ENCODE measurements at regions not wholly inside any gene's neighbourhood (a gene's known extent, or its start where the extent isn't known, plus 50 kb on each side); places are given as distances from the start of the nearest gene placed in this dataset.

GRCh38 chr12:115857160-115857920, 420.2 kb downstream of the MED13L start:
- no peak for DNase-seq

GRCh38 chr12:115852054-115852453, 425.4 kb downstream of the MED13L start:
- no peak for DNase-seq

- no peak for DNase-seq
These were observed 426.5 kb downstream of the MED13L start for GRCh38 chr12:115850957-115851356.

- no peak for DNase-seq
These were observed 428.1 kb downstream of the MED13L start for GRCh38 chr12:115849262-115849943.

- DNase-seq = no peak
These were observed 430.1 kb downstream of the MED13L start for GRCh38 chr12:115847398-115847797.

- no peak for DNase-seq
These were observed 431.0 kb downstream of the MED13L start for GRCh38 chr12:115846516-115846915.

GRCh38 chr12:115840159-115840558, 437.3 kb downstream of the MED13L start:
- no peak for DNase-seq

- DNase-seq = no peak
These were observed 438.5 kb downstream of the MED13L start for GRCh38 chr12:115838952-115839351.

- DNase-seq = no peak
These were observed 440.3 kb downstream of the MED13L start for GRCh38 chr12:115837220-115837619.

- DNase-seq = no peak
These were observed 442.0 kb downstream of the MED13L start for GRCh38 chr12:115835445-115835844.

- no peak for DNase-seq
These were observed 443.8 kb downstream of the MED13L start for GRCh38 chr12:115833704-115834103.

- no peak for DNase-seq
These were observed 446.9 kb downstream of the MED13L start for GRCh38 chr12:115830633-115831032.

- DNase-seq = no peak
These were observed 447.4 kb downstream of the MED13L start for GRCh38 chr12:115830070-115830469.

- no peak for DNase-seq
These were observed 449.3 kb downstream of the MED13L start for GRCh38 chr12:115828168-115828567.

GRCh38 chr12:115824936-115825602, 452.4 kb downstream of the MED13L start:
- no peak for DNase-seq

GRCh38 chr12:115823635-115824034, 453.9 kb downstream of the MED13L start:
- no peak for DNase-seq

GRCh38 chr12:115820656-115821055, 456.8 kb downstream of the MED13L start:
- no peak for DNase-seq

GRCh38 chr12:115818973-115819372, 458.5 kb downstream of the MED13L start:
- no peak for DNase-seq

GRCh38 chr12:115817389-115817788, 460.1 kb downstream of the MED13L start:
- no peak for DNase-seq

GRCh38 chr12:115815924-115816323, 461.6 kb downstream of the MED13L start:
- no peak for DNase-seq

GRCh38 chr12:115813256-115813655, 464.2 kb downstream of the MED13L start:
- no peak for DNase-seq

GRCh38 chr12:115811929-115812328, 465.6 kb downstream of the MED13L start:
- DNase-seq = no peak

- DNase-seq = no peak
These were observed 466.4 kb downstream of the MED13L start for GRCh38 chr12:115811045-115811444.
